ENCODE measurements at regions not wholly inside any gene's neighbourhood (a gene's known extent, or its start where the extent isn't known, plus 50 kb on each side); places are given as distances from the start of the nearest gene placed in this dataset.

DNA sequence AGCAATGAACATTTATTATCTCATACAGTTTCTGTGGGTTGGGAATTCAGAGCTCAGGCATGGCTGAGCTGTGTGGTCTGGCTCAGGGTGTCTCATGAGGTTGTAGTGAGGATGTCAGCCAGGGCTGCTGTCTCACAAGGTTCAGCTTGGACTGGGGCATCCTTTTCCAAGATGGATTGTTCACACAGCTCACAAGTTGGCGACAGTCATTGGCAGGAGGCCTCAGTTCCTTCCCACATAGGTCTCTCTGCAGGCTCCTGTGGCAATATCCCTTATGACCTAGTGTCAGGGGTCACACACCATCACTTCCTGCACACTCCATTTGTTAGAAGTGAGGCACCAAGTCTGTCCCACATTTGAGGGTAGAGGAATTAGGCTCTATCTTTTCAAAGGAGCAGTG lies 56.0 kb downstream of the RPLP1 start:
- TF ChIP-seq, protein P1, sequence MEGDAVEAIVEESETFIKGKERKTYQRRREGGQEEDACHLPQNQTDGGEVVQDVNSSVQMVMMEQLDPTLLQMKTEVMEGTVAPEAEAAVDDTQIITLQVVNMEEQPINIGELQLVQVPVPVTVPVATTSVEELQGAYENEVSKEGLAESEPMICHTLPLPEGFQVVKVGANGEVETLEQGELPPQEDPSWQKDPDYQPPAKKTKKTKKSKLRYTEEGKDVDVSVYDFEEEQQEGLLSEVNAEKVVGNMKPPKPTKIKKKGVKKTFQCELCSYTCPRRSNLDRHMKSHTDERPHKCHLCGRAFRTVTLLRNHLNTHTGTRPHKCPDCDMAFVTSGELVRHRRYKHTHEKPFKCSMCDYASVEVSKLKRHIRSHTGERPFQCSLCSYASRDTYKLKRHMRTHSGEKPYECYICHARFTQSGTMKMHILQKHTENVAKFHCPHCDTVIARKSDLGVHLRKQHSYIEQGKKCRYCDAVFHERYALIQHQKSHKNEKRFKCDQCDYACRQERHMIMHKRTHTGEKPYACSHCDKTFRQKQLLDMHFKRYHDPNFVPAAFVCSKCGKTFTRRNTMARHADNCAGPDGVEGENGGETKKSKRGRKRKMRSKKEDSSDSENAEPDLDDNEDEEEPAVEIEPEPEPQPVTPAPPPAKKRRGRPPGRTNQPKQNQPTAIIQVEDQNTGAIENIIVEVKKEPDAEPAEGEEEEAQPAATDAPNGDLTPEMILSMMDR (IDR thresholded peaks at IDR 0.05; ENCODE audit: low read depth, low read length, missing input control), result no peak
- TF ChIP-seq TAF1 (conservative IDR thresholded peaks at IDR 0.05) (no peak), FOXA1 (IDR thresholded peaks at IDR 0.05) (no peak), JUND (IDR thresholded peaks at IDR 0.05) (no peak), GABPA (IDR thresholded peaks at IDR 0.05 in 1 of 2, conservative IDR thresholded peaks at IDR 0.05 in 1 of 2) (no peak), REST (IDR thresholded peaks at IDR 0.05) (no peak), NR2F2 (IDR thresholded peaks at IDR 0.05) (peak; percentile 26), RAD21 (IDR thresholded peaks at IDR 0.05) (no peak), YY1 (IDR thresholded peaks at IDR 0.05) (no peak), EGR1 (IDR thresholded peaks at IDR 0.05; ENCODE audit: low read depth in 2 of 2) (no peak), HNF4G (IDR thresholded peaks at IDR 0.05) (no peak), SP1 (IDR thresholded peaks at IDR 0.05) (no peak)
- TF ChIP-seq, protein P2, sequence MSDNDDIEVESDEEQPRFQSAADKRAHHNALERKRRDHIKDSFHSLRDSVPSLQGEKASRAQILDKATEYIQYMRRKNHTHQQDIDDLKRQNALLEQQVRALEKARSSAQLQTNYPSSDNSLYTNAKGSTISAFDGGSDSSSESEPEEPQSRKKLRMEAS (IDR thresholded peaks at IDR 0.05), result no peak
- TF ChIP-seq, protein P3, sequence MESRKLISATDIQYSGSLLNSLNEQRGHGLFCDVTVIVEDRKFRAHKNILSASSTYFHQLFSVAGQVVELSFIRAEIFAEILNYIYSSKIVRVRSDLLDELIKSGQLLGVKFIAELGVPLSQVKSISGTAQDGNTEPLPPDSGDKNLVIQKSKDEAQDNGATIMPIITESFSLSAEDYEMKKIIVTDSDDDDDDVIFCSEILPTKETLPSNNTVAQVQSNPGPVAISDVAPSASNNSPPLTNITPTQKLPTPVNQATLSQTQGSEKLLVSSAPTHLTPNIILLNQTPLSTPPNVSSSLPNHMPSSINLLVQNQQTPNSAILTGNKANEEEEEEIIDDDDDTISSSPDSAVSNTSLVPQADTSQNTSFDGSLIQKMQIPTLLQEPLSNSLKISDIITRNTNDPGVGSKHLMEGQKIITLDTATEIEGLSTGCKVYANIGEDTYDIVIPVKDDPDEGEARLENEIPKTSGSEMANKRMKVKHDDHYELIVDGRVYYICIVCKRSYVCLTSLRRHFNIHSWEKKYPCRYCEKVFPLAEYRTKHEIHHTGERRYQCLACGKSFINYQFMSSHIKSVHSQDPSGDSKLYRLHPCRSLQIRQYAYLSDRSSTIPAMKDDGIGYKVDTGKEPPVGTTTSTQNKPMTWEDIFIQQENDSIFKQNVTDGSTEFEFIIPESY (IDR thresholded peaks at IDR 0.05), result no peak

Data from liver (tissue), 3 donors.